Stimulated activated CD8-positive, alpha-beta memory T cell treated with anti-CD3 and anti-CD28 coated beads, Interleukin-12 subunit alpha, Interleukin-12 subunit beta, amount 100 ng/mL, for 1 hour (primary cell): ENCODE measurements at regions not wholly inside any gene's neighbourhood (a gene's known extent, or its start where the extent isn't known, plus 50 kb on each side); places are given as distances from the start of the nearest gene placed in this dataset.
"Not testable (repeated sequence)": the region's sequence is repeated elsewhere in the genome, so short reads cannot be mapped to it uniquely, and the experiment has no call there.

ENCODE experiments used
- DNase-seq: peaks from one replicate; pipeline ENCODE4 v3.0.0-alpha.2; 2020; ENCODE audit warnings: low read depth

- DNase-seq, result no peak
Observed at GRCh38 chr16:26505496-26505895, 561.2 kb upstream of the C16orf82 start.

GRCh38 chr16:26508946-26509345 lies 557.8 kb upstream of the C16orf82 start:
- DNase-seq, result not testable (repeated sequence)

GRCh38 chr16:26510924-26511323 lies 555.8 kb upstream of the C16orf82 start:
- no peak for DNase-seq

- no peak for DNase-seq
Observed at GRCh38 chr16:26511463-26511862, 555.3 kb upstream of the C16orf82 start.

GRCh38 chr16:26521626-26522025 lies 545.1 kb upstream of the C16orf82 start:
- no peak for DNase-seq

GRCh38 chr16:26524281-26524680 lies 542.4 kb upstream of the C16orf82 start:
- DNase-seq, result no peak

GRCh38 chr16:26524846-26525245 lies 541.9 kb upstream of the C16orf82 start:
- DNase-seq, result no peak

- DNase-seq, result no peak
Observed at GRCh38 chr16:26525856-26526255, 540.9 kb upstream of the C16orf82 start.

GRCh38 chr16:26526633-26527032 lies 540.1 kb upstream of the C16orf82 start:
- no peak for DNase-seq

GRCh38 chr16:26530584-26531289 lies 536.0 kb upstream of the C16orf82 start:
- DNase-seq, result no peak

- no peak for DNase-seq
Observed at GRCh38 chr16:26531290-26531730, 535.4 kb upstream of the C16orf82 start.

GRCh38 chr16:26532456-26532855 lies 534.3 kb upstream of the C16orf82 start:
- no peak for DNase-seq

- DNase-seq, result no peak
Observed at GRCh38 chr16:26542198-26542597, 524.5 kb upstream of the C16orf82 start.

GRCh38 chr16:26546573-26546972 lies 520.2 kb upstream of the C16orf82 start:
- DNase-seq, result no peak

GRCh38 chr16:26547681-26548080 lies 519.0 kb upstream of the C16orf82 start:
- DNase-seq, result no peak

- no peak for DNase-seq
Observed at GRCh38 chr16:26550111-26550610, 516.6 kb upstream of the C16orf82 start.

GRCh38 chr16:26554030-26554429 lies 512.7 kb upstream of the C16orf82 start:
- no peak for DNase-seq

- DNase-seq, result no peak
Observed at GRCh38 chr16:26561303-26561702, 505.4 kb upstream of the C16orf82 start.

GRCh38 chr16:26563018-26563417 lies 503.7 kb upstream of the C16orf82 start:
- DNase-seq, result no peak

GRCh38 chr16:26567356-26567755 lies 499.4 kb upstream of the C16orf82 start:
- no peak for DNase-seq

- DNase-seq, result no peak
Observed at GRCh38 chr16:26569793-26570192, 496.9 kb upstream of the C16orf82 start.

- no peak for DNase-seq
Observed at GRCh38 chr16:26578748-26579147, 488.0 kb upstream of the C16orf82 start.

GRCh38 chr16:26583803-26584202 lies 482.9 kb upstream of the C16orf82 start:
- DNase-seq, result no peak

GRCh38 chr16:26593700-26594099 lies 473.0 kb upstream of the C16orf82 start:
- no peak for DNase-seq
